ENCODE measurements at regions not wholly inside any gene's neighbourhood (a gene's known extent, or its start where the extent isn't known, plus 50 kb on each side); places are given as distances from the start of the nearest gene placed in this dataset.

DNA sequence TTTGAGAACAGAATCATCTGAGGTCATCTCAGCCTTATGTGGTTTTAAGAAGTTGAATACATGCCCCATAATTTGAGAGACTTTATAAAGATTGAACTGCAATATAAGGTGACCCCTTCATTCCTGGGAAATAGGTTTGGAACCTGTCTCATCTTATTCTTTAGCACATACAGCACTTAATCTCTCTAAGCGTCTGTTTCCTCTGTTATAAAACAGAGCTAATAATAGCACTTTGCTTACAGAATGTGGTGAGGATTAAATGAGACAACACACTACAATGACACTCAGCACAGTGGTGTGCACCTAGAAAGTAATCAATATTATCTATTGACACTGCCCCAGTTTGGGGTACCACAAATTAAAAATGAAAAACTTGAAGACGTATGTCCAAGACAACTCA, 102.1 kb downstream of the DUSP6 start:
- TF ChIP-seq, protein P1, sequence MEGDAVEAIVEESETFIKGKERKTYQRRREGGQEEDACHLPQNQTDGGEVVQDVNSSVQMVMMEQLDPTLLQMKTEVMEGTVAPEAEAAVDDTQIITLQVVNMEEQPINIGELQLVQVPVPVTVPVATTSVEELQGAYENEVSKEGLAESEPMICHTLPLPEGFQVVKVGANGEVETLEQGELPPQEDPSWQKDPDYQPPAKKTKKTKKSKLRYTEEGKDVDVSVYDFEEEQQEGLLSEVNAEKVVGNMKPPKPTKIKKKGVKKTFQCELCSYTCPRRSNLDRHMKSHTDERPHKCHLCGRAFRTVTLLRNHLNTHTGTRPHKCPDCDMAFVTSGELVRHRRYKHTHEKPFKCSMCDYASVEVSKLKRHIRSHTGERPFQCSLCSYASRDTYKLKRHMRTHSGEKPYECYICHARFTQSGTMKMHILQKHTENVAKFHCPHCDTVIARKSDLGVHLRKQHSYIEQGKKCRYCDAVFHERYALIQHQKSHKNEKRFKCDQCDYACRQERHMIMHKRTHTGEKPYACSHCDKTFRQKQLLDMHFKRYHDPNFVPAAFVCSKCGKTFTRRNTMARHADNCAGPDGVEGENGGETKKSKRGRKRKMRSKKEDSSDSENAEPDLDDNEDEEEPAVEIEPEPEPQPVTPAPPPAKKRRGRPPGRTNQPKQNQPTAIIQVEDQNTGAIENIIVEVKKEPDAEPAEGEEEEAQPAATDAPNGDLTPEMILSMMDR (IDR thresholded peaks at IDR 0.05; ENCODE audit: poor library complexity, severe bottlenecking), result no peak
- TF ChIP-seq POLR2AphosphoS5 (IDR thresholded peaks at IDR 0.05), result no peak
- no peak for TF ChIP-seq EP300 (conservative IDR thresholded peaks at IDR 0.05; ENCODE audit: poor library complexity, severe bottlenecking)
- TF ChIP-seq, protein P2, sequence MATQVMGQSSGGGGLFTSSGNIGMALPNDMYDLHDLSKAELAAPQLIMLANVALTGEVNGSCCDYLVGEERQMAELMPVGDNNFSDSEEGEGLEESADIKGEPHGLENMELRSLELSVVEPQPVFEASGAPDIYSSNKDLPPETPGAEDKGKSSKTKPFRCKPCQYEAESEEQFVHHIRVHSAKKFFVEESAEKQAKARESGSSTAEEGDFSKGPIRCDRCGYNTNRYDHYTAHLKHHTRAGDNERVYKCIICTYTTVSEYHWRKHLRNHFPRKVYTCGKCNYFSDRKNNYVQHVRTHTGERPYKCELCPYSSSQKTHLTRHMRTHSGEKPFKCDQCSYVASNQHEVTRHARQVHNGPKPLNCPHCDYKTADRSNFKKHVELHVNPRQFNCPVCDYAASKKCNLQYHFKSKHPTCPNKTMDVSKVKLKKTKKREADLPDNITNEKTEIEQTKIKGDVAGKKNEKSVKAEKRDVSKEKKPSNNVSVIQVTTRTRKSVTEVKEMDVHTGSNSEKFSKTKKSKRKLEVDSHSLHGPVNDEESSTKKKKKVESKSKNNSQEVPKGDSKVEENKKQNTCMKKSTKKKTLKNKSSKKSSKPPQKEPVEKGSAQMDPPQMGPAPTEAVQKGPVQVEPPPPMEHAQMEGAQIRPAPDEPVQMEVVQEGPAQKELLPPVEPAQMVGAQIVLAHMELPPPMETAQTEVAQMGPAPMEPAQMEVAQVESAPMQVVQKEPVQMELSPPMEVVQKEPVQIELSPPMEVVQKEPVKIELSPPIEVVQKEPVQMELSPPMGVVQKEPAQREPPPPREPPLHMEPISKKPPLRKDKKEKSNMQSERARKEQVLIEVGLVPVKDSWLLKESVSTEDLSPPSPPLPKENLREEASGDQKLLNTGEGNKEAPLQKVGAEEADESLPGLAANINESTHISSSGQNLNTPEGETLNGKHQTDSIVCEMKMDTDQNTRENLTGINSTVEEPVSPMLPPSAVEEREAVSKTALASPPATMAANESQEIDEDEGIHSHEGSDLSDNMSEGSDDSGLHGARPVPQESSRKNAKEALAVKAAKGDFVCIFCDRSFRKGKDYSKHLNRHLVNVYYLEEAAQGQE (IDR thresholded peaks at IDR 0.05; ENCODE audit: borderline replicate concordance), result no peak
- TF ChIP-seq RAD21 (conservative IDR thresholded peaks at IDR 0.05), result no peak
- no peak for TF ChIP-seq EZH2 (IDR thresholded peaks at IDR 0.05; ENCODE audit: borderline replicate concordance, insufficient read depth, low read length, poor library complexity, severe bottlenecking)
